SK-N-SH treated with all-trans-retinoic acid at 6 μM for 48 hours (cell line): ENCODE measurements at regions not wholly inside any gene's neighbourhood (a gene's known extent, or its start where the extent isn't known, plus 50 kb on each side); places are given as distances from the start of the nearest gene placed in this dataset.

Source experiments
- ATAC-seq: fragments of 200-7000 bp; cut with Tn5 transposase; 3 replicates; pipeline ENCODE4 v1.9.1; 2020; ENCODE audit warnings: mild to moderate bottlenecking, moderate library complexity
- ARNTL ChIP-seq: fragments of 450-650 bp; formaldehyde crosslinking; IDR thresholded peaks from 2 replicates; pipeline ENCODE4 v1.5.0; 2020; ENCODE audit warnings: low read depth, mild to moderate bottlenecking, moderate library complexity, borderline replicate concordance
- BACH2 ChIP-seq: fragments of 250-450 bp; sonication (Bioruptor Pico); IDR thresholded peaks from 2 replicates; pipeline ENCODE4 v1.9.0; 2021; ENCODE audit warnings: mild to moderate bottlenecking, borderline replicate concordance
- GLIS3 ChIP-seq: fragments of 250-450 bp; sonication (Bioruptor Pico); IDR thresholded peaks from 2 replicates; pipeline ENCODE4 v1.5.0; 2020; ENCODE audit warnings: mild to moderate bottlenecking, moderate library complexity
- ISL1 ChIP-seq: fragments of 250-450 bp; sonication (Bioruptor Pico); IDR thresholded peaks from 2 replicates; pipeline ENCODE4 v2.1.2; 2022; ENCODE audit warnings: mild to moderate bottlenecking, moderate library complexity
- OSR1 ChIP-seq: fragments of 250-450 bp; sonication (Bioruptor Pico); IDR thresholded peaks from 2 replicates; pipeline ENCODE4 v1.8.0; 2022; ENCODE audit warnings: moderate library complexity, mild to moderate bottlenecking, inconsistent platforms
- PPARA ChIP-seq: fragments of 250-450 bp; sonication (Bioruptor Pico); IDR thresholded peaks from 2 replicates; pipeline ENCODE4 v1.5.0; 2020; ENCODE audit warnings: mild to moderate bottlenecking, borderline replicate concordance
- RARB ChIP-seq: fragments of 250-450 bp; sonication (Bioruptor Pico); IDR thresholded peaks from 2 replicates; pipeline ENCODE4 v1.8.0; 2021; ENCODE audit warnings: mild to moderate bottlenecking, moderate library complexity
- SNAI2 ChIP-seq: fragments of 250-450 bp; sonication (Bioruptor Pico); IDR thresholded peaks from 2 replicates; pipeline ENCODE4 v1.5.0; 2020; ENCODE audit warnings: mild to moderate bottlenecking, moderate library complexity
- TCF4 ChIP-seq: fragments of 250-450 bp; sonication (Bioruptor Pico); IDR thresholded peaks from 2 replicates; pipeline ENCODE4 v1.8.0; 2021; ENCODE audit warnings: mild to moderate bottlenecking, moderate library complexity, borderline replicate concordance
- TOX ChIP-seq: fragments of 250-450 bp; sonication (Bioruptor Pico); IDR thresholded peaks from 2 replicates; pipeline ENCODE4 v1.8.0; 2021; ENCODE audit warnings: mild to moderate bottlenecking, moderate library complexity, borderline replicate concordance
- ZC3H10 ChIP-seq: fragments of 250-450 bp; sonication (Bioruptor Pico); IDR thresholded peaks from 2 replicates; pipeline ENCODE4 v1.5.1; 2021; ENCODE audit warnings: mild to moderate bottlenecking, moderate library complexity
- ZFP3 ChIP-seq: fragments of 250-450 bp; sonication (Bioruptor Pico); IDR thresholded peaks from 2 replicates; pipeline ENCODE4 v1.5.0; 2020; ENCODE audit warnings: mild to moderate bottlenecking, moderate library complexity
- ZFP30 ChIP-seq: fragments of 450-650 bp; formaldehyde crosslinking; IDR thresholded peaks from 2 replicates; pipeline ENCODE4 v1.5.0; 2022; ENCODE audit warnings: mild to moderate bottlenecking, moderate library complexity
- ZNF565 ChIP-seq: fragments of 450-650 bp; formaldehyde crosslinking; conservative IDR thresholded peaks from 2 replicates; pipeline ENCODE4 v1.5.0; 2020; ENCODE audit warnings: low read depth, mild to moderate bottlenecking, moderate library complexity
- ZNF70 ChIP-seq: fragments of 450-650 bp; formaldehyde crosslinking; IDR thresholded peaks from 2 replicates; pipeline ENCODE4 v1.5.0; 2020; ENCODE audit warnings: mild to moderate bottlenecking, moderate library complexity
- ZNF8 ChIP-seq: fragments of 450-650 bp; formaldehyde crosslinking; IDR thresholded peaks from 2 replicates; pipeline ENCODE4 v1.5.0; 2020; ENCODE audit warnings: mild to moderate bottlenecking, moderate library complexity
- TF ChIP-seq, protein P1 (sequence below): fragments of 250-450 bp; sonication (Bioruptor Pico); IDR thresholded peaks from 2 replicates; pipeline ENCODE4 v1.5.1; 2021; ENCODE audit warnings: mild to moderate bottlenecking, moderate library complexity
- TF ChIP-seq, protein P2 (sequence below): fragments of 250-450 bp; sonication (Bioruptor Pico); IDR thresholded peaks from 2 replicates; pipeline ENCODE4 v1.5.0; 2020; ENCODE audit warnings: mild to moderate bottlenecking, moderate library complexity
- TF ChIP-seq, protein P3 (sequence below): fragments of 250-450 bp; sonication (Bioruptor Pico); IDR thresholded peaks from 2 replicates; pipeline ENCODE4 v1.5.1; 2020; ENCODE audit warnings: low read depth, mild to moderate bottlenecking, moderate library complexity
- TF ChIP-seq, protein P4 (sequence below): fragments of 250-450 bp; sonication (Bioruptor Pico); IDR thresholded peaks from 2 replicates; pipeline ENCODE4 v1.8.0; 2020; ENCODE audit warnings: mild to moderate bottlenecking, moderate library complexity, borderline replicate concordance
- TF ChIP-seq, protein P5 (sequence below): fragments of 250-450 bp; sonication (Bioruptor Pico); IDR thresholded peaks from 2 replicates; pipeline ENCODE4 v1.8.0; 2021; ENCODE audit warnings: low read depth, mild to moderate bottlenecking, moderate library complexity, borderline replicate concordance

DNA sequence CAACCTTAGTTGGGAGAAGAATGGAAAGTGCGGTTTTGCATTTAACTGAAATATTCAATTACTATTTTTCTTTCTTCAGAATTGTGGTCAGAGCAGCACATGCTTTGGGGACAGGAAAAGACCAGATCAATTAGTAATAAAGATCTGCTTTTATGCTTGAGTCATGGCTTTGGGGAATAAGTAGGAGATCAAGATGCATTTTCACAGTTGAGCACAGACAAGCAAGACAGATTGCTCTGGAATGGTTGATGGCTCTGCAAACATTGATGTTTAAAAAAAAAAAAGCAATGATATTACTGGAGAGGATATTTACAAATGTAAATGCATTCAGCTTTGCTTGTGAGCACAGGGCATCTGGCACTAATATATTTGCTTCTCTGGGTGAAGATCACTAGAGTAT, 224.4 kb upstream of the SASH1 start:
- no peak for ATAC-seq
- TF ChIP-seq ZNF8 (CRISPR knock-in tag) (no peak), PPARA (CRISPR knock-in tag) (no peak), ARNTL (CRISPR knock-in tag) (no peak), GLIS3 (no peak), SNAI2 (CRISPR knock-in tag) (no peak), OSR1 (no peak), TCF4 (no peak), ZFP3 (CRISPR knock-in tag) (no peak), RARB (CRISPR knock-in tag) (no peak), TOX (no peak), BACH2 (no peak), ZC3H10 (CRISPR knock-in tag) (no peak), ZFP30 (CRISPR knock-in tag) (no peak), ZNF565 (CRISPR knock-in tag) (no peak), ZNF70 (CRISPR knock-in tag) (no peak)
- TF ChIP-seq, protein P1, sequence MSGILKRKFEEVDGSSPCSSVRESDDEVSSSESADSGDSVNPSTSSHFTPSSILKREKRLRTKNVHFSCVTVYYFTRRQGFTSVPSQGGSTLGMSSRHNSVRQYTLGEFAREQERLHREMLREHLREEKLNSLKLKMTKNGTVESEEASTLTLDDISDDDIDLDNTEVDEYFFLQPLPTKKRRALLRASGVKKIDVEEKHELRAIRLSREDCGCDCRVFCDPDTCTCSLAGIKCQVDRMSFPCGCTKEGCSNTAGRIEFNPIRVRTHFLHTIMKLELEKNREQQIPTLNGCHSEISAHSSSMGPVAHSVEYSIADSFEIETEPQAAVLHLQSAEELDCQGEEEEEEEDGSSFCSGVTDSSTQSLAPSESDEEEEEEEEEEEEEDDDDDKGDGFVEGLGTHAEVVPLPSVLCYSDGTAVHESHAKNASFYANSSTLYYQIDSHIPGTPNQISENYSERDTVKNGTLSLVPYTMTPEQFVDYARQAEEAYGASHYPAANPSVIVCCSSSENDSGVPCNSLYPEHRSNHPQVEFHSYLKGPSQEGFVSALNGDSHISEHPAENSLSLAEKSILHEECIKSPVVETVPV (CRISPR knock-in tag): no peak
- TF ChIP-seq, protein P2, sequence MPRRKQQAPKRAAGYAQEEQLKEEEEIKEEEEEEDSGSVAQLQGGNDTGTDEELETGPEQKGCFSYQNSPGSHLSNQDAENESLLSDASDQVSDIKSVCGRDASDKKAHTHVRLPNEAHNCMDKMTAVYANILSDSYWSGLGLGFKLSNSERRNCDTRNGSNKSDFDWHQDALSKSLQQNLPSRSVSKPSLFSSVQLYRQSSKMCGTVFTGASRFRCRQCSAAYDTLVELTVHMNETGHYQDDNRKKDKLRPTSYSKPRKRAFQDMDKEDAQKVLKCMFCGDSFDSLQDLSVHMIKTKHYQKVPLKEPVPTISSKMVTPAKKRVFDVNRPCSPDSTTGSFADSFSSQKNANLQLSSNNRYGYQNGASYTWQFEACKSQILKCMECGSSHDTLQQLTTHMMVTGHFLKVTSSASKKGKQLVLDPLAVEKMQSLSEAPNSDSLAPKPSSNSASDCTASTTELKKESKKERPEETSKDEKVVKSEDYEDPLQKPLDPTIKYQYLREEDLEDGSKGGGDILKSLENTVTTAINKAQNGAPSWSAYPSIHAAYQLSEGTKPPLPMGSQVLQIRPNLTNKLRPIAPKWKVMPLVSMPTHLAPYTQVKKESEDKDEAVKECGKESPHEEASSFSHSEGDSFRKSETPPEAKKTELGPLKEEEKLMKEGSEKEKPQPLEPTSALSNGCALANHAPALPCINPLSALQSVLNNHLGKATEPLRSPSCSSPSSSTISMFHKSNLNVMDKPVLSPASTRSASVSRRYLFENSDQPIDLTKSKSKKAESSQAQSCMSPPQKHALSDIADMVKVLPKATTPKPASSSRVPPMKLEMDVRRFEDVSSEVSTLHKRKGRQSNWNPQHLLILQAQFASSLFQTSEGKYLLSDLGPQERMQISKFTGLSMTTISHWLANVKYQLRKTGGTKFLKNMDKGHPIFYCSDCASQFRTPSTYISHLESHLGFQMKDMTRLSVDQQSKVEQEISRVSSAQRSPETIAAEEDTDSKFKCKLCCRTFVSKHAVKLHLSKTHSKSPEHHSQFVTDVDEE: no peak
- TF ChIP-seq, protein P3, sequence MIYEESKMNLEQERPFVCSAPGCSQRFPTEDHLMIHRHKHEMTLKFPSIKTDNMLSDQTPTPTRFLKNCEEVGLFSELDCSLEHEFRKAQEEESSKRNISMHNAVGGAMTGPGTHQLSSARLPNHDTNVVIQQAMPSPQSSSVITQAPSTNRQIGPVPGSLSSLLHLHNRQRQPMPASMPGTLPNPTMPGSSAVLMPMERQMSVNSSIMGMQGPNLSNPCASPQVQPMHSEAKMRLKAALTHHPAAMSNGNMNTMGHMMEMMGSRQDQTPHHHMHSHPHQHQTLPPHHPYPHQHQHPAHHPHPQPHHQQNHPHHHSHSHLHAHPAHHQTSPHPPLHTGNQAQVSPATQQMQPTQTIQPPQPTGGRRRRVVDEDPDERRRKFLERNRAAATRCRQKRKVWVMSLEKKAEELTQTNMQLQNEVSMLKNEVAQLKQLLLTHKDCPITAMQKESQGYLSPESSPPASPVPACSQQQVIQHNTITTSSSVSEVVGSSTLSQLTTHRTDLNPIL (CRISPR knock-in tag): no peak
- TF ChIP-seq, protein P4, sequence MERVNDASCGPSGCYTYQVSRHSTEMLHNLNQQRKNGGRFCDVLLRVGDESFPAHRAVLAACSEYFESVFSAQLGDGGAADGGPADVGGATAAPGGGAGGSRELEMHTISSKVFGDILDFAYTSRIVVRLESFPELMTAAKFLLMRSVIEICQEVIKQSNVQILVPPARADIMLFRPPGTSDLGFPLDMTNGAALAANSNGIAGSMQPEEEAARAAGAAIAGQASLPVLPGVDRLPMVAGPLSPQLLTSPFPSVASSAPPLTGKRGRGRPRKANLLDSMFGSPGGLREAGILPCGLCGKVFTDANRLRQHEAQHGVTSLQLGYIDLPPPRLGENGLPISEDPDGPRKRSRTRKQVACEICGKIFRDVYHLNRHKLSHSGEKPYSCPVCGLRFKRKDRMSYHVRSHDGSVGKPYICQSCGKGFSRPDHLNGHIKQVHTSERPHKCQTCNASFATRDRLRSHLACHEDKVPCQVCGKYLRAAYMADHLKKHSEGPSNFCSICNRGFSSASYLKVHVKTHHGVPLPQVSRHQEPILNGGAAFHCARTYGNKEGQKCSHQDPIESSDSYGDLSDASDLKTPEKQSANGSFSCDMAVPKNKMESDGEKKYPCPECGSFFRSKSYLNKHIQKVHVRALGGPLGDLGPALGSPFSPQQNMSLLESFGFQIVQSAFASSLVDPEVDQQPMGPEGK: no peak

DNA sequence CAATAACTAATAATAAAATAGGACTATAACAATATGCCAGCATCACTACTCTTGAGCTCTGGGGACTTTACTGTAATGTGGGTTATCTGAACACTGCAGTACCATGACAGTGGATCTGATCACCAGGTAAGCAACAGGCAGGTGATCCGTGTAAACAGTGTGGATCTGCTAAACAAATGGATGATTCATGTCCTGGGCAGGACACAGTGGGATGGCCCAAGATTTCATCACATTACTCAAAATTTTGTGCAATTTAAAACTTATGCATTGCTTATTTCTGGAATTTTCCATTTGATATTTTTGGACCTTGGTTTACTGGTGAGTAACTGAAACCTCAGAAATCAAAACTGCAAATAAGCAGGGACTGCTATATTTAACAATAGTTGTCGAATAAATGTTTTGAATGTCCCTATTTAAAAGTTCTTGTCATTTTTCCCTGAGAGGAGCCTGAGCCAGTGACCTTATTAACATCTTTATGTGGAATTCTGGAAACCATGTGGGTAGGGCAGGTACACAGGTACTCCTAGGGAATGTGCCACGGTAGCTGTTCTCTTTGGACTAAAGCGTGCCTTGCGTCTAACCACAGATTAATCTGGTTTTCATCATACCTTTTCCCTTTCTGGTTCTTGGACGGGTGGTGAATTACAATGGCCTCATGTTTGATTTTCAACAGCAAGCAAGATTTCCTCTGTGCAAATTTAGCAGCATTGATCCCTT, 214.5 kb upstream of the SASH1 start:
- ATAC-seq: no peak
- no peak for TF ChIP-seq SNAI2 (CRISPR knock-in tag)
- TF ChIP-seq, all 23 proteins: peak for 0

DNA sequence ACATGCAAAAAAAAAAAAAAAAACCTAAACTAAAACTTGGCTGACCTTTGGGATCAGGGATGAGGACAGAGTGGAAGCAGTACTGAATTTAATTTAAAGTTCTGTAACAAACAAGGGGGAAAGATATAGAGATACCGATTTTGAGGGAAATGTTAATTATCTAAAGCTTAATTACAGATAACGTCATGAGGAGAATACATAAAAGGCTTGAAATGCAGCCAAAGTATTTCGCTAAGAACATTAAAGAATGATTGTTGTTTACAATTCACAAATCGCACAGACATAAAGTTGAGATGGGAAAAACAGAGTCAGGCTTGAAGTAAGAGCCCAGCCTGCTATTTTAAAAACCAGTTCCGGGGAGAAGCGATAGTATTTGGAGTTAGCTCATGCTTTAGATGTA, 208.0 kb upstream of the SASH1 start:
- TF ChIP-seq ZFP3 (CRISPR knock-in tag): no peak
- no peak for TF ChIP-seq ZNF70 (CRISPR knock-in tag)
- no peak for TF ChIP-seq TOX
- TF ChIP-seq ARNTL (CRISPR knock-in tag): no peak
- no peak for TF ChIP-seq ZNF8 (CRISPR knock-in tag)
- TF ChIP-seq ISL1 (CRISPR knock-in tag): no peak
- TF ChIP-seq, protein P5, sequence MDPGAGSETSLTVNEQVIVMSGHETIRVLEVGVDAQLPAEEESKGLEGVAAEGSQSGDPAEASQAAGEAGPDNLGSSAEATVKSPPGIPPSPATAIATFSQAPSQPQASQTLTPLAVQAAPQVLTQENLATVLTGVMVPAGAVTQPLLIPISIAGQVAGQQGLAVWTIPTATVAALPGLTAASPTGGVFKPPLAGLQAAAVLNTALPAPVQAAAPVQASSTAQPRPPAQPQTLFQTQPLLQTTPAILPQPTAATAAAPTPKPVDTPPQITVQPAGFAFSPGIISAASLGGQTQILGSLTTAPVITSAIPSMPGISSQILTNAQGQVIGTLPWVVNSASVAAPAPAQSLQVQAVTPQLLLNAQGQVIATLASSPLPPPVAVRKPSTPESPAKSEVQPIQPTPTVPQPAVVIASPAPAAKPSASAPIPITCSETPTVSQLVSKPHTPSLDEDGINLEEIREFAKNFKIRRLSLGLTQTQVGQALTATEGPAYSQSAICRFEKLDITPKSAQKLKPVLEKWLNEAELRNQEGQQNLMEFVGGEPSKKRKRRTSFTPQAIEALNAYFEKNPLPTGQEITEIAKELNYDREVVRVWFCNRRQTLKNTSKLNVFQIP: no peak
- TF ChIP-seq RARB (CRISPR knock-in tag): no peak
- no peak for TF ChIP-seq BACH2
- ATAC-seq: no peak
